Astrocyte of the cerebellum (primary cell): ENCODE measurements at regions not wholly inside any gene's neighbourhood (a gene's known extent, or its start where the extent isn't known, plus 50 kb on each side); places are given as distances from the start of the nearest gene placed in this dataset.

ENCODE experiments used
- DNase-seq: peaks from one replicate; pipeline ENCODE4 v3.0.0-alpha.2; 2011; ENCODE audit warnings: low read depth
- H3K4me3 ChIP-seq: 2 replicates; pipeline ENCODE4 v1.5.1; 2011; ENCODE audit warnings: mild to moderate bottlenecking, low read depth, low read length, moderate library complexity
- CTCF ChIP-seq: IDR thresholded peaks from 2 replicates; pipeline ENCODE4 v1.5.1; 2012; ENCODE audit warnings: low read length, low read depth, moderate library complexity, mild to moderate bottlenecking; ENCODE audit errors: missing control alignments
- in situ Hi-C: cut with HindIII; loops from 2 replicates; pipeline ENCODE4 v1.10.0; 2017; ENCODE audit warnings: low sequenced_read_pairs

DNA sequence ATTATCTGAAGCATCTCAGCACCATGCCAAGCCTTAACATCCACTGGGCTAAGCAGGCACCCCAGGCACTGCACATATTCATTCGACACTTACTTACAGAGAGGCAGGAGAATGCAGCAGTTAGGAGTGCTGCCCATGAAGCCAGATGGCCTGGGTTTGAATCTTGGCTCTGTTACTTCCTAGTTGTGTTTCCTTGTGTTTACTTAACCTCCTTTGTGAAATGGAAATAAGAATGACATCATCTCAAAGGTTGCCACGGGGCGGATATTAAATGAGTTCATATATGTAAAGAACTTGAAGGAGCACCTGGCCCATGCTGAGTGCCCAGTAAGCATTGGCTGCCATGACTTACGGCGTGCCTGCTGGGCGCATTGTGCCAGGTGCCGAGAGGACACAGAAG, 565.2 kb downstream of the CDK5RAP2 start:
- in situ Hi-C loops: no loop called here
- no peak overlapping the region for H3K4me3 ChIP-seq
- TF ChIP-seq CTCF: no peak
- DNase-seq: no peak

DNA sequence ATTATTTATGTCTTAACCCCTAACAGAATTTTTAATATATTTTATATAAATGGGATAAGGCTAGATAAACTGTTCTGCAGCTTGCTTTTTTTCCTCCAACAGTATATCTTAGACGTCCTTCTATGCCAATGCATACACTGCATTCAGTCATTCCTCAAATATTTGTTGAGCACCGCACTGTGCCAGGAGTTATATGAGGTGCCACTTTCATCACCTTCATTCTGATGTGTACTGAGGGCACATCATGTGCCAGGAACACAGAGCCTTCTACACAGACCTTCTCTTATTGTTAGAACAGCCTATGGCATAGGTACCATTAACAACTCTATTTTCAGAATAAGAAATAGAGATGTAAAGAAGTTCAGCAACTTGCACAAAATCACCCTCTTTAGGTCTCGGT, 570.1 kb downstream of the CDK5RAP2 start:
- no peak for TF ChIP-seq CTCF
- no peak overlapping the region for H3K4me3 ChIP-seq
- in situ Hi-C loops: no loop called here
- no peak for DNase-seq

DNA sequence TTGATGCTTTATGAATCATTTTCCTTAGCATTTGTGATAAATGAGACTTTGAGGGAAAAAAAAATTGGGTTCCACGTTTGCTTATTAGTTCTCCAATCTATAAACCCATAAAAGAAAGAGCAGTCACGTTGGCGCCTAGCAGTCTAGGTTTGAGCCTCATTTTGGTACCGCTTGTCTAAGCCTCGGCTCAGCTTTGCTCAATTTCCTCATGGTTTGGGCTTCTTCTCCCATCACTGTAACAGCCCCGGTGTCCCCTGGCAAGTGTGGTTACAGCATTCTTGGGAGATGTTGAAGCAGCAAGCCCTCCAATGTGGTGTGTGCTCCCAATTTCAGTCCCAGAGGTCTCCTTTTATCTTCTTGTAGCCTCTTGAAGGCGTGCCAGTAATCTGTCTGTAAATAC, 578.4 kb downstream of the CDK5RAP2 start:
- in situ Hi-C loops: no loop called here
- TF ChIP-seq CTCF: no peak
- no peak for DNase-seq
- H3K4me3 ChIP-seq: no peak overlapping the region

- no peak for TF ChIP-seq CTCF
- no peak for DNase-seq
- H3K4me3 ChIP-seq: no peak overlapping the region
- in situ Hi-C loops: no loop called here
Measured at GRCh38 chr9:119998614-119999013, 581.4 kb downstream of the CDK5RAP2 start.

DNA sequence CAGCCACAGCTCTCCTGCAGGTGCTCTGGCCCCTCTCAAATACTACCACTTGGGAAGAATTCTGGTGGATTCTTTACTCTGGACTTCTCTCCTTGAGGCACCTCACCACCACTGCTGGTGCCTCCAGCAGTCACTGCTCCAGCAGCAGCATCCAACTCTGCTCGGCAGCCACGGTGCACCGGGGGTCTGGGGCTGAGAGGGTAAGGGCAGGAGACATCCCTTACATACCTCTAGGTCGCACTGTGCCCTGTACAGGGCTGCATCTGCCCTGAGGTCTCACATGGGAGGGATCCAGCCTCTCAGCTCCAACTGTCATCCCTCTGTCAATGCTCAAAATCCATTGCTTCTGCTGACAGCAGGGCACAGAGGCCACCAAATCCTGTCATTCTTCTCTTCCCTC, 588.2 kb downstream of the CDK5RAP2 start:
- TF ChIP-seq CTCF: no peak
- no peak for DNase-seq
- in situ Hi-C loops: loop anchor here (5.0 kb wide), 1 partner anchor 101 kb away; no protein-coding TSS in a partner anchor
- H3K4me3 ChIP-seq: no peak overlapping the region

GRCh38 chr9:119986713-119987112, 593.3 kb downstream of the CDK5RAP2 start:
- in situ Hi-C loops: no loop called here
- no peak for TF ChIP-seq CTCF
- no peak overlapping the region for H3K4me3 ChIP-seq
- no peak for DNase-seq

DNA sequence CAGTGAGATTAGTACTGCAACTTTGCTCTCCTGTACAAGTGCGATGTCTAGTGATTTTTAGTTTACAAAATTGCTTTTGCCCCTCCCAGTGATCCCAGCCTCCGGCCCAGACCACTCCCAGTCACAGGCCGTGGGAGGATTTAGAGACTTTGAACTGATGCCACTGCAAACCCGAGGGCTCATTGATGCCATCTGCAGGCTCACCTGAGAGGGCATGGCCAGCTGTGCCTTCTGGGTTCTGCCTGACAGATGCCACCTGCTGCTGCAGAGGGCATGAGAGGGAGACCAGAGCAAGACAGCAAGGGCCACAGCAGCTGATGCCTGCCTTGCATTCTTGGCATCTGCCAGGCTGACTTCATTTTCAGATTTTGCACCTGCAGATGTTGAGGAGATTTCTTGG, 593.8 kb downstream of the CDK5RAP2 start:
- DNase-seq: no peak
- no peak overlapping the region for H3K4me3 ChIP-seq
- no peak for TF ChIP-seq CTCF
- in situ Hi-C loops: no loop called here
